RPMI8226 (cell line): ENCODE measurements at regions not wholly inside any gene's neighbourhood (a gene's known extent, or its start where the extent isn't known, plus 50 kb on each side); places are given as distances from the start of the nearest gene placed in this dataset.

Experiments
- DNase-seq: peaks from one replicate; pipeline ENCODE4 v3.0.0-alpha.2; 2015

GRCh38 chr20:11101696-11102095, 427.9 kb upstream of the JAG1 start:
- DNase-seq: no peak

- no peak for DNase-seq
These were observed 430.1 kb upstream of the JAG1 start for GRCh38 chr20:11103866-11104265.

- no peak for DNase-seq
These were observed 434.5 kb upstream of the JAG1 start for GRCh38 chr20:11108102-11108810.

GRCh38 chr20:11110535-11110934, 436.7 kb upstream of the JAG1 start:
- no peak for DNase-seq

- no peak for DNase-seq
These were observed 437.4 kb upstream of the JAG1 start for GRCh38 chr20:11111191-11111590.

- DNase-seq: no peak
These were observed 439.0 kb upstream of the JAG1 start for GRCh38 chr20:11112832-11113231.

- no peak for DNase-seq
These were observed 440.6 kb upstream of the JAG1 start for GRCh38 chr20:11114382-11114781.

GRCh38 chr20:11117808-11118528, 444.2 kb upstream of the JAG1 start:
- DNase-seq: no peak

- DNase-seq: no peak
These were observed 445.1 kb upstream of the JAG1 start for GRCh38 chr20:11118802-11119380.

- no peak for DNase-seq
These were observed 445.8 kb upstream of the JAG1 start for GRCh38 chr20:11119573-11119972.

GRCh38 chr20:11120431-11120830, 446.6 kb upstream of the JAG1 start:
- no peak for DNase-seq

- DNase-seq: no peak
These were observed 451.2 kb upstream of the JAG1 start for GRCh38 chr20:11124849-11125505.

GRCh38 chr20:11128220-11128718, 454.5 kb upstream of the JAG1 start:
- no peak for DNase-seq

GRCh38 chr20:11128721-11129120, 454.9 kb upstream of the JAG1 start:
- DNase-seq: no peak

GRCh38 chr20:11130554-11131166, 456.9 kb upstream of the JAG1 start:
- DNase-seq: no peak

- no peak for DNase-seq
These were observed 459.1 kb upstream of the JAG1 start for GRCh38 chr20:11132819-11133415.

GRCh38 chr20:11136691-11137090, 462.9 kb upstream of the JAG1 start:
- DNase-seq: no peak

- no peak for DNase-seq
These were observed 463.9 kb upstream of the JAG1 start for GRCh38 chr20:11137688-11138087.

- DNase-seq: no peak
These were observed 466.6 kb upstream of the JAG1 start for GRCh38 chr20:11140359-11140758.

GRCh38 chr20:11143481-11143880, 469.7 kb upstream of the JAG1 start:
- no peak for DNase-seq

- DNase-seq: no peak
These were observed 470.5 kb upstream of the JAG1 start for GRCh38 chr20:11144114-11144950.

GRCh38 chr20:11145616-11146015, 471.8 kb upstream of the JAG1 start:
- DNase-seq: no peak
